Stimulated activated memory B cell treated with anti-CD40 and anti-IgM and Interleukin-4, amounts not matched to agents 10 μg/mL and 1 μg/mL and 100 μg/mL, for 72 hours (primary cell): ENCODE measurements at regions not wholly inside any gene's neighbourhood (a gene's known extent, or its start where the extent isn't known, plus 50 kb on each side); places are given as distances from the start of the nearest gene placed in this dataset.

Experiments used
- ATAC-seq: fragments of 150-1000 bp; cut with Tn5 transposase; 2 replicates; pipeline ENCODE4 v1.10.0; 2021
- H3K27ac Mint-ChIP-seq: one replicate; pipeline ENCODE4 v1.8.0; 2022; ENCODE audit warnings: mild to moderate bottlenecking, mixed read lengths
- H3K27me3 Mint-ChIP-seq: one replicate; pipeline ENCODE4 v1.8.0; 2022; ENCODE audit warnings: mixed read lengths
- H3K36me3 Mint-ChIP-seq: one replicate; pipeline ENCODE4 v1.8.0; 2022; ENCODE audit warnings: mixed read lengths
- H3K4me1 Mint-ChIP-seq: one replicate; pipeline ENCODE4 v1.8.0; 2022; ENCODE audit warnings: mixed read lengths
- H3K4me3 Mint-ChIP-seq: one replicate; pipeline ENCODE4 v1.8.0; 2022; ENCODE audit warnings: mild to moderate bottlenecking, moderate library complexity, mixed read lengths
- H3K9me3 Mint-ChIP-seq: one replicate; pipeline ENCODE4 v1.8.0; 2022; ENCODE audit warnings: mixed read lengths

DNA sequence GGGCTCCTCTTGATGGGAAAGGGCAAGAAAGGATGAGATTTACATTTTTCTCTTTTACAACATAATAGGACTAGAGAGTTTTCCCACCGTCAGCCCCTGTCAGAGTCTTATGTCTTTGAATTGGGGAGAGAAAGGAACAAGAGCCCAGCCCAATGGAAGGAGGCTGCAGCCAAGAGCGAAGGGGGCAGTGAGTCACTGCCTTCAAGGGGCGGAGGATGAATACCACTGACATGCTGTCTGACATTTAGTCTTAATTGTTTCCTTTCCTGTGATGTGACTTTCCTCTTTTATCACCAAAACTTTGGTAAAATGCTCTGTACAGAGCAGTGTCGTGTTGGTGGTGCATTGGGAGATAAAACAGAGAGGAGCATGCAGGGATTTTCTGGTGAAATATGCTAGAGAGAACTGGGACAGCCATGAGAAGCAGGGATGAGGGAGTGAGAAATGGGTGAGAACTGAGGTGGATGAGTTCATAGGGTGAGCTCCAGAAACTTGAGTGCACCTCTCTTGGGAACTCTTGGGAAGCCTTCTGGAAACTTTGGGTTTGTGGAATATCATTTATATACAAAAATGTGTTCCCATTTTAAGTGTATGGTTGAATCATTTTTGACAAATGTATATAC lies 179.9 kb upstream of the FGGY start:
- ATAC-seq, result no peak
- Mint-ChIP-seq H3K27me3 (no peaks in the 10 kb centered on the region), H3K9me3 (no peaks in the 10 kb centered on the region), H3K36me3 (no peaks in the 10 kb centered on the region), H3K27ac (peak overlapping the region; percentile 2), H3K4me3 (no peak overlapping the region), H3K4me1 (no peaks in the 10 kb centered on the region)

DNA sequence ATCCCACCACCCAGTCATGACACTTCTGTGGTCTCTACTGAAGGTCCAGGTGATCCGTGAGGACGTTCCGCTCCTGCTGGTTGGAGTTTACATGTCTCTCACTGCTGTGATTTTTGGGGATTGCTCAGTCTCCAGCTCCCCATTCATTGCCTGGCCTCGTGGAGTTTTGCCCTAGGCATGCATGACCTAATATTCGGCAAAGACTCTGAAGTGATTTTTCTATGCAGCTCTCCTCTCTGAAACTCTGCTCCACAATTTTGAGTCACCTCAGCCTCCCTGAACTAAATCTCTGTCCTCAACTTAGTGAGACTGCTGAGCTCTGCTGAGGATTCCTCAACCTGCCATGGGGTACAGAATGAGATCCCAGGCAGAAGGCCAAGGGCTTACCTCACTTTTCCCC lies 174.4 kb upstream of the FGGY start:
- H3K4me3 Mint-ChIP-seq, result no peak overlapping the region
- H3K27ac Mint-ChIP-seq, result no peak overlapping the region
- no peak for ATAC-seq
- no peaks in the 10 kb centered on the region for H3K4me1 Mint-ChIP-seq
- H3K27me3 Mint-ChIP-seq, result no peaks in the 10 kb centered on the region
- peaks cover 3% of the 10 kb centered on the region for H3K9me3 Mint-ChIP-seq
- no peaks in the 10 kb centered on the region for H3K36me3 Mint-ChIP-seq

DNA sequence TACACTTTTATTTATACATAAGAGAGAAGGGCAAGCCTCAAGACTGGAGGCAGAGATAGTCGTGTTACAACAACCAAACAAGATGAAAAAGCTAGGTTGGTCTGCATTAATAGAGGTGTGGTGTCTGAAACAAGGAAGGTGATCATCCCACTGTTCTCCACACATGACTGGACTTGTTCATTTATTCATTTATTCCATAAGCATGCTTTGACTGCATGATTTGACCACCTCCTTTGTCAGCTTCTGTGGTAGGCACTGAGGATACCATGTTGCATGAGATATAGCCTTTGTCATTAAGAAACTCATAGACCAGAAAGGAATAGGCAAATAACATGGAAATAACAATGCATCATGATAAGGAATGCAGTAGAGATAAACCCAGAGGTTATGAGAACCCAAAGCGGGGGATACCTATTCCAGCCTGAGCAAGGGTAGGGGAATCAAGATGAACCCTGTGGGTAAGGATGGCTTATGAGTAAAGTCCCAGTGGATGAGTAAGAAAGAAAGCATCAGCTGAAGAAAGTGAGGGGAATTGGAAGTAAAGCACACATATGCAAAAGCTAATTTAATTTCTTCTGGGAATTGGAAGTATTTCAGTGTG lies 173.7 kb upstream of the FGGY start:
- Mint-ChIP-seq H3K4me3 (no peak overlapping the region), H3K4me1 (no peaks in the 10 kb centered on the region)

DNA sequence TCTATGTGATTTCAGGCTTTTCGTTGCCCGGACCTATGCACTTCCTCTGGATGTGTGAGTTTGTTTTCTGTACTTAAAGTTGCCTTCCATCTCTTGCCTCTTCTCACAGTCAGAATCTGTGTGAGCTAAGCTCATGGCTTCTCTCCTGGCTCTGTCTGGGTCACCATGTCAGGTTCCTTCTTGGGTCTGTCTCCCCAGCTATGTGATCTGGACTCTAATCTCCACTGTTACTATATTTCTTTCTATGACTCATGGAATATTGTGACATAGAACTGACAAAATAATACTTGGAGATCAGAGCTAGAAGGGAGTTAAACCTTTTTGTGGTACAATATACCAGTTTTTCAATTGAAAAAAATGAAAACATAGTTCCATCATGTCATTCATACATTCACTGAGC lies 172.7 kb upstream of the FGGY start:
- no peaks in the 10 kb centered on the region for H3K27me3 Mint-ChIP-seq
- no peak overlapping the region for H3K27ac Mint-ChIP-seq
- no peaks in the 10 kb centered on the region for H3K36me3 Mint-ChIP-seq
- ATAC-seq, result no peak
- no peak overlapping the region for H3K4me3 Mint-ChIP-seq
- H3K4me1 Mint-ChIP-seq, result no peaks in the 10 kb centered on the region
- H3K9me3 Mint-ChIP-seq, result peaks cover 3% of the 10 kb centered on the region

More for the DNA sequence above, 173.7 kb upstream of the FGGY start:
- Mint-ChIP-seq H3K27me3 (no peaks in the 10 kb centered on the region), H3K27ac (no peak overlapping the region), H3K9me3 (peaks cover 3% of the 10 kb centered on the region), H3K36me3 (no peaks in the 10 kb centered on the region)
- ATAC-seq, result no peak

DNA sequence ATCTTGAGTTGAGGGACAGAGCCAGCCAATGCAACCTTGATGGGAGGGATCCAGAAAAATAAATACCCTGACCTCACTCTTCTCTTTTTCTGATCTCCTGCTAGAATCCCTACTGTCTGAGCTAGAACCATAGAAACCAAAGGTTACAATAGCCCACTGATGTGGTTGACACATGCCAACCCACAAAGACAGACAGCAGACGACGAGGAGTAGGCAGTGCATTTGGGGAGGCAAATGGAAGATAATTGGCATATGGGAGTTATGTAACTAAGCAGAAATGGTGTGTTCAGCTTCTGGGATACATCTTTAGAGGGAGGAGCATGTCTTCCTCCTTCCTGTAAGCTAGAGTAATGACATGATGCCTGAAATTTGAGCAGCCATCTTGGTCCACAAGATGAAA lies 171.7 kb upstream of the FGGY start:
- Mint-ChIP-seq H3K27ac (no peak overlapping the region), H3K4me3 (no peak overlapping the region), H3K4me1 (no peaks in the 10 kb centered on the region), H3K9me3 (peaks cover 3% of the 10 kb centered on the region), H3K27me3 (no peaks in the 10 kb centered on the region), H3K36me3 (no peaks in the 10 kb centered on the region)
- no peak for ATAC-seq

DNA sequence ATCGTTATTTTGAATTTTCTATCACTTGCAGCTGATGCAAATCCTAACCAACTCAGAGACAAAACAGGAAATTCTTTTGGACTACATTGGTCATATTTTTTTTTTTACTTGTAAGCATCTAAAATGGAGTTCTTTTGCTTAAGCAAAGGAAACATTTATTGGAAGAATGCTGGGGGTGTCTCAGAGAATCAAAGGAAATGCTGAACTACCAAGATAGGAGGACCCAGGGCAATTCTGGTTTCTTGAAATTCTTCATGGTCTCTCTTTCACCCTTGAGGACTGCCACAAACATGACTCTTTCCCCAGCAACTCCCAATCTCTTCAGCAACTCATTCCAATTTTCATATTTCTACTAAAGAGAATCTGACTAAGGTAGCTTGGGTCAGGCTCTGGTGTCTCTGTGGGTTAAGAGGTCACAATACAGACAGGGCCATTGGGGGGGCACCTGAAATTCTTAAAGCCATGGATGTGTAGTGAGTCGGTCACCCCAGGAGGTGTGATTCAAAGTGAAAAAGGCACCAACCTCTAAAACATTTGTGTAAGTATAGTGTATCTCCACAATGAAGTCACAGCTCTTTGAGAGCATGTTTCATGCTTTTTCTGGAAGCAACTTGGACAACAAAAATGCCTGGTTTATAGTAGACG lies 171.1 kb upstream of the FGGY start:
- Mint-ChIP-seq H3K4me3 (no peak overlapping the region), H3K9me3 (peaks cover 3% of the 10 kb centered on the region), H3K27me3 (no peaks in the 10 kb centered on the region), H3K4me1 (no peaks in the 10 kb centered on the region), H3K27ac (no peak overlapping the region), H3K36me3 (no peaks in the 10 kb centered on the region)
- ATAC-seq, result no peak

DNA sequence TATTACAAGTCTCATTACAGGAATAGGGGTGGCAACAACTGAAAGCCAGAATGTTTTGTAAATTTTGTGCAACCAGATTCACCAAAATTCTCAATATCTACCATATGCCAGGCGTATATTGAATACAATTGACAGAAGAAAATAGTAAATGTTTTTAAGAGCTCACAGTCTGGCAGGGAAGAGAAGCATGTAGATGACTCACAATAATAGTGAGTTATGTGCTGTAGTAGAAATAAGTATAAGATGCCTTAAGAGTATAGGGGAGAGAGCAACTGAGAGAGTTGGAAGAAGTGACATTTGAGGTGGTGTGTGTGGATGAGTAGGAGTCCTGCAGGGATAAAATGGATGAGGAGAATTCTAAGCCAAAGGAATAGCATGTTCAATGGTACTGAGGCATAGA lies 170.5 kb upstream of the FGGY start:
- Mint-ChIP-seq H3K9me3 (peaks cover 3% of the 10 kb centered on the region), H3K4me3 (no peak overlapping the region), H3K36me3 (no peaks in the 10 kb centered on the region), H3K4me1 (no peaks in the 10 kb centered on the region), H3K27ac (no peak overlapping the region), H3K27me3 (no peaks in the 10 kb centered on the region)
- no peak for ATAC-seq

DNA sequence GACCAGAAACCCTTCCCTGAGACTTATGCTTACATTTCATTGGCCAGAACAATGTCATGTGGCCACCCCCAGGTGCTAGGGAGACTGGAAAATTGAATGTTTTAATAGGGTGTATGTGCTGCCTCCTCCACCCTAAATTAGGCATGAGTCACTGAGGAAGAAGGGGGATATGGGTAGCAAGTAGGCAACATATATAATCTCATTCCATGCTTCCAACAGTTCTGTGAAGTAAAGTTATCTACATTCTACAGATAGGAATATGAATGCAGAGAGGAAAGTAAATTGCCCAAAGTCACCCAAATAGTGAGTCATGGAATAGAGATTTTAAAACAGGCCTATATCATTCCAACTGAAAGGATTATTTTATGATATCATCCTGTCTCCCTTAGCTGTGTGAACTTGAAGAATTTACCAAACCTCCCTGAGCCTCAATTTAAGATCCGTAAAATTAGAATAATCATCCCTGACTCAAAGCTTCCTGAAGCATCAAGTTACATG lies 168.6 kb upstream of the FGGY start:
- no peaks in the 10 kb centered on the region for H3K27me3 Mint-ChIP-seq
- no peak overlapping the region for H3K27ac Mint-ChIP-seq
- no peak for ATAC-seq
- H3K9me3 Mint-ChIP-seq, result peaks cover 3% of the 10 kb centered on the region
- H3K36me3 Mint-ChIP-seq, result no peaks in the 10 kb centered on the region
- H3K4me1 Mint-ChIP-seq, result no peaks in the 10 kb centered on the region
- H3K4me3 Mint-ChIP-seq, result no peak overlapping the region

DNA sequence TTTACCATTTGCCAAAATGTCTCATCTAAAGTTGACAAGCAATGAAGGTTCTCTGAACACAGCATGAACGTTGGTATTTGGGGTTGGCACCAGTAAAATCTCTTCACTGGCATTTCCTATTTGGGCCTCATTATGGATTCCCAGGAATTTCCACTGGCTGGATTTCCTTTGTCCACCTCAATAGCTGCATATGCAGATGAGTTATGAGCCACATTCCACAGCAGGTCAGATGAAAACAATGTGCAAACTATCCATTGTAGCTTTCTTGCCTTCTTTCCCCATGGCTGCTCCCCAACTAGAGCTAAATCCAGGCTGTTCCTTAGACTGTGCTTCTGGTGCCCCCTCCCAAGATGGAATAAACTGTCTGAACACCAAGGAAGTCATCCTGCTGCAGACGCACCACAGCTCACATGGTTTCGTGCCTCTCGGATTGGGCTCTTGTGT lies 168.1 kb upstream of the FGGY start:
- ATAC-seq, result no peak
- Mint-ChIP-seq H3K4me1 (no peaks in the 10 kb centered on the region), H3K9me3 (peaks cover 3% of the 10 kb centered on the region), H3K27me3 (no peaks in the 10 kb centered on the region), H3K27ac (no peak overlapping the region), H3K4me3 (no peak overlapping the region), H3K36me3 (no peaks in the 10 kb centered on the region)

DNA sequence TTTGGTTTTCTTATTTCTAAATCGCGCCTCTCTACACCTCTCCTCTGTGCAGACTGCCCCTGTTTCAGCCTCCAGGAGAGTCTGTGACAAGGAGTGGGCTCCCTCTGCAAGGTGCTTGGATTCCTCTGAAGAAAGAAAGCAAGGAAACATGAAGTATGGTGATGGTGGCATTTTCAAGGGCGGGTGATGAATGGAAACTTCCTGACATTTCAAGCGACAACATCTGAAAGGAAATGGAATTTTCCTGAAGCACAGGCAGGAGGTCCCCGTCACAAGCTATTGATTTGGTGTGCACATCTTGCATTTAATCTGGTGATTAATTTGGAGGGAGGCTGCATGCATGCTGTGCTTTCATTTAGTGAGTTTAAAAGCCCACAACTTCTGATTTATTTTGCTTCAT lies 164.6 kb upstream of the FGGY start:
- no peaks in the 10 kb centered on the region for H3K9me3 Mint-ChIP-seq

DNA sequence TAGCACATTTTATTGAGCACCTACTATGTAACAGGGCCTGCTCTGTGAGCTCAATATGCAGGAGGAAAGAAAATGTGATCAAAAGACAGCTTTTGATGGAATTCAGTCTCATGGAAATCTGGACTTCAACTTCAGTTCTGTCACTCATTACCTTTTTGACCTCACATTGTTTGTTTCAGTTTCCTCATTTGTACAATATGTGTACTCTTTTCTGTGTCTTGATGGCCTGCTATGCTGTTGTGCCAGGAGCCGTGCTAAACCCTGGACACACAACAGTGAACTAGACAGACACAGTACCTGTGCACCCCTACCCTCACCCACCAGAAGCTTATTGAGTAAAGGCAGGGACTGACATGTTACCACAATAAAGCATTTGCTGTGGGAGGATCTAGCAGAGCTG lies 162.9 kb upstream of the FGGY start:
- ATAC-seq, result no peak
- no peak overlapping the region for H3K4me3 Mint-ChIP-seq
- no peaks in the 10 kb centered on the region for H3K36me3 Mint-ChIP-seq
- no peaks in the 10 kb centered on the region for H3K9me3 Mint-ChIP-seq
- peaks cover 20% of the 10 kb centered on the region for H3K4me1 Mint-ChIP-seq
- H3K27me3 Mint-ChIP-seq, result no peaks in the 10 kb centered on the region
- no peak overlapping the region for H3K27ac Mint-ChIP-seq

More for the DNA sequence above, 164.6 kb upstream of the FGGY start:
- H3K4me3 Mint-ChIP-seq, result no peak overlapping the region
- ATAC-seq, result no peak
- H3K4me1 Mint-ChIP-seq, result peaks cover 8% of the 10 kb centered on the region
- H3K36me3 Mint-ChIP-seq, result no peaks in the 10 kb centered on the region
- H3K27ac Mint-ChIP-seq, result no peak overlapping the region
- H3K27me3 Mint-ChIP-seq, result no peaks in the 10 kb centered on the region

DNA sequence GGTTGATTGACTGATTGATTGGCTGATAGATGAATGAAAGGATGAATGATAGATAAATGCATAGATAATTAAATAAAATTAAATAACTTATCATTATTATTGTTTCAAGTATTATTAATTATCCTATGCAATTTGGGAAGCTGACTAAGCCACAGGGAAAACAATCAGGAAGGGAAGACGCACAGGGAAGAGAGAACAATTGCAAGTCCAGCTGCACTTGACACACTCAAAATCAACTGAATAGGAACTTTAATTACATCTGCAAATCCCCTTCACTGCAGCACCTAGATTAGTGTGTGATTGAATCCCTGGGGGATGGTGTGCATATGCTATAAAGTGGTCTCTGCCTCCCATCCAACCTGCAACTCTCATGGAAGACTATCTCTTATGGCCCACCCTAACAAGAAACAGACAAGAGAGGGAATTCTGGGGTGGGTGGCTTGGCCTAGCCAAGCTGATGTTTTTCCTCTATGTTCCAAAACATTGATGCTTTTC lies 161.1 kb upstream of the FGGY start:
- no peak overlapping the region for H3K4me3 Mint-ChIP-seq
- H3K9me3 Mint-ChIP-seq, result no peaks in the 10 kb centered on the region
- no peaks in the 10 kb centered on the region for H3K27me3 Mint-ChIP-seq
- peaks cover 28% of the 10 kb centered on the region for H3K4me1 Mint-ChIP-seq
- H3K36me3 Mint-ChIP-seq, result no peaks in the 10 kb centered on the region
- no peak overlapping the region for H3K27ac Mint-ChIP-seq
- no peak for ATAC-seq

DNA sequence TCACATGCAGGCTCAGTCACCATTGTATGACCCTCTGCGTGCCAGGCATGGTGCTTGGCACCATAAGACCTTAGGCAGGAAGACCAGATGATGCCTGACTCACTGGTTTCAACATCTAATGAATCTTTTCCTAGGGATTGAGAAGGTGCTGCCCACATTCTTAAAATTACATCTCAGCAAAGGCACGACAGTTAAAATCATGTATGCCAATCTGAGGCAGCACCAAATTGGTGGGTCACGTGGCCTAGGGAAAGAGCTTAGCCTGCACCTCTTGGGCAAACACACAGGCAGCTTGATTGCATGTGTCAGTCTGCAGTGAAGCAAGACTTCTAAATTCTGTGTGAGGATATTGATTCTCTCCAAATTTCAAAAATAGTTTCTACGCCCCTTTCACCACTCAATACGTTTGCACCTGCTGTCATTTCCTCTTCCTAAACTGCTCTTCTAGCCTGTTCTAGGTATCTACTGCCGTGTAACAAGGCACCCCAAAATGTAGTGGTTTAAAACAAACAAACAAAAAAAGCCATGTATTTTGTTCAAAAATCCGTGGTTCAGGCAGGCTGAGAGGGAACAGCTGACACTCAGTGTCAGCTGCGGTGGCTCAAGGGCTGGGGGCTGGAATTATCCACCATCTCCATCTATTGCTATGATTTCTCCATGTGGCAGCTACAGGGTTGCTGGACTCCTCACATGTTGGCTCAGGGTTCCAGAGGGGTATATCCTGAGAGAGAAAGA lies 160.2 kb upstream of the FGGY start:
- Mint-ChIP-seq H3K9me3 (no peaks in the 10 kb centered on the region), H3K4me1 (peaks cover 28% of the 10 kb centered on the region)

DNA sequence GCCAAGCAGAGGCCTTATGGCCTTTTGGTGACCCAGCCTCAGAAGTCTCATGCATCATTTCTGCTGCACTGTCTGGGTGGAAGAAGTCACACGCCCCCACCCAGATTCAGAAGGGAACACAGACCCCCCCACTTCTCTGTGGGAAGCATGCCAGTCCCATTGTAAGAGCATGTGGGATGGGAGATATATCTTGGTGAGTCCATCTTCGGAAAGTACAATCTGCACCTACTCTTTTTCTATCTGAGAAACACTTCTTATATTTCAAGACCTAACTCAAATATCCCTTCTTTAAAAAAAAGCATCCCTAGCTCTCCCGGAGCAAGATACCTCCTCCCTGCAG lies 159.6 kb upstream of the FGGY start:
- Mint-ChIP-seq H3K4me1 (peaks cover 30% of the 10 kb centered on the region), H3K4me3 (no peak overlapping the region), H3K27me3 (no peaks in the 10 kb centered on the region), H3K36me3 (no peaks in the 10 kb centered on the region), H3K9me3 (no peaks in the 10 kb centered on the region), H3K27ac (no peak overlapping the region)
- no peak for ATAC-seq

More for the DNA sequence above, 160.2 kb upstream of the FGGY start:
- H3K27me3 Mint-ChIP-seq, result no peaks in the 10 kb centered on the region
- no peak overlapping the region for H3K27ac Mint-ChIP-seq
- H3K4me3 Mint-ChIP-seq, result no peak overlapping the region
- no peak for ATAC-seq
- H3K36me3 Mint-ChIP-seq, result no peaks in the 10 kb centered on the region

DNA sequence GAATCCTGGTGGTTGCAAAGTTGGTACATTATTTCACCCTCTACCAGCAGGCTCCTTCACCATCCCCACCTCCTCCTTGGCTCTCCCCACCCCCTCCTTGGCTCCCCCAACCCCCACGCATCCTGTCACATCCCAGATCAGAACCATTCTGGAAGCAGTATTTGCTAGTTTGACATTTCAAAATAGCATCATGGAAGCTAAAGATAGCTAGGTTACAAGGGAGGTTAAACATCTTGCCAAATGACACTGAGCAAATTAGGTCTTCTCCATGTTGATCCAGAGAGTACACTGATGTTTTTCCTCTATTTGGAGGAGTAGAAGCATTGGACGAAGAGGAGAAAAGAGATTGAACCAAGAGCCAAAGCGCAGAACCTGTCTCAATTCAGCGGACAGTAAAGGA lies 158.9 kb upstream of the FGGY start:
- no peaks in the 10 kb centered on the region for H3K36me3 Mint-ChIP-seq
- peaks cover 37% of the 10 kb centered on the region for H3K4me1 Mint-ChIP-seq
- H3K27ac Mint-ChIP-seq, result peak overlapping the region; percentile 59
- H3K27me3 Mint-ChIP-seq, result no peaks in the 10 kb centered on the region
- H3K9me3 Mint-ChIP-seq, result no peaks in the 10 kb centered on the region
- H3K4me3 Mint-ChIP-seq, result no peak overlapping the region
- ATAC-seq, result no peak
